Uterus (tissue), 2 donors: ENCODE measurements at regions not wholly inside any gene's neighbourhood (a gene's known extent, or its start where the extent isn't known, plus 50 kb on each side); places are given as distances from the start of the nearest gene placed in this dataset.

Experiments
- POLR2A ChIP-seq, 2 donors: fragments of 450-650 bp; IDR thresholded peaks; one replicate each; pipeline ENCODE4 v1.6.1; 2016; ENCODE audit warnings: antibody characterized with exemption in 2 of 2, mild to moderate bottlenecking in 1 of 2, moderate library complexity in 1 of 2
- TF ChIP-seq, protein P1 (sequence below), 4 experiments: fragments of 200-600 bp in 2 of 4; fragments of 450-650 bp in 2 of 4; sonication (generic) in 2 of 4; IDR thresholded peaks; one replicate each; pipeline ENCODE4 v1.5.1; 2016 to 2019; ENCODE audit warnings: antibody characterized with exemption in 4 of 4, mild to moderate bottlenecking in 2 of 4, moderate library complexity in 1 of 4

DNA sequence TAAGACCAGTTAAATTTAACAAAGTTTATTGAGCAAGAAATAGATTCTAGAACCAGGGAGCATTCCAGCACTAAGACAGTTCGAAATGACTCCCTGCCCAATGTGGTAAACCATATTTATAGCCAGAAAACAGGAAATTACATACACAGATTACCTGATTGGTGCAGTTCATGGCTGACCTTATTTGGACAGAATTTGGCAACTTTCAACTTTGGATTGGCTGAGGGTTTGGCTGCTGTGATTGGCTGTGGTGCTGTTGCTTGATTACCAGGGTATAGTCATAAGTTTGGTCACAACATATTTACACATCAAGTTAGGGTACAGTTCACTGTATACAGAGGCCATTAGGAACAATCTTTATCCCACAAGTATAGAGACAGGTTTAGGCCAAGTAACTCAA, 984.8 kb upstream of the MIR17HG start:
- TF ChIP-seq, protein P1, sequence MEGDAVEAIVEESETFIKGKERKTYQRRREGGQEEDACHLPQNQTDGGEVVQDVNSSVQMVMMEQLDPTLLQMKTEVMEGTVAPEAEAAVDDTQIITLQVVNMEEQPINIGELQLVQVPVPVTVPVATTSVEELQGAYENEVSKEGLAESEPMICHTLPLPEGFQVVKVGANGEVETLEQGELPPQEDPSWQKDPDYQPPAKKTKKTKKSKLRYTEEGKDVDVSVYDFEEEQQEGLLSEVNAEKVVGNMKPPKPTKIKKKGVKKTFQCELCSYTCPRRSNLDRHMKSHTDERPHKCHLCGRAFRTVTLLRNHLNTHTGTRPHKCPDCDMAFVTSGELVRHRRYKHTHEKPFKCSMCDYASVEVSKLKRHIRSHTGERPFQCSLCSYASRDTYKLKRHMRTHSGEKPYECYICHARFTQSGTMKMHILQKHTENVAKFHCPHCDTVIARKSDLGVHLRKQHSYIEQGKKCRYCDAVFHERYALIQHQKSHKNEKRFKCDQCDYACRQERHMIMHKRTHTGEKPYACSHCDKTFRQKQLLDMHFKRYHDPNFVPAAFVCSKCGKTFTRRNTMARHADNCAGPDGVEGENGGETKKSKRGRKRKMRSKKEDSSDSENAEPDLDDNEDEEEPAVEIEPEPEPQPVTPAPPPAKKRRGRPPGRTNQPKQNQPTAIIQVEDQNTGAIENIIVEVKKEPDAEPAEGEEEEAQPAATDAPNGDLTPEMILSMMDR (IDR thresholded peaks at IDR 0.05): no peak
- no peak for TF ChIP-seq POLR2A (IDR thresholded peaks at IDR 0.05)
